ENCODE measurements at regions not wholly inside any gene's neighbourhood (a gene's known extent, or its start where the extent isn't known, plus 50 kb on each side); places are given as distances from the start of the nearest gene placed in this dataset.

- H3K4me1 ChIP-seq (ENCODE audit: control insufficient read depth, insufficient read depth, low read length, poor library complexity, severe bottlenecking) = no peaks in the 10 kb centered on the region
- H3K27ac ChIP-seq (ENCODE audit: low read depth, low read length, severe bottlenecking) = no peak overlapping the region
- 88 to 92% methylated on average over 3 to 5 of the region's 6 CpGs for WGBS, 2 experiments (ENCODE audit: insufficient coverage in 2 of 2)
- H3K9me3 ChIP-seq (ENCODE audit: control insufficient read depth, low read length) = peaks cover 6% of the 10 kb centered on the region
- no peak overlapping the region for H3K4me3 ChIP-seq (ENCODE audit: extremely low read depth, insufficient read depth, low read length, poor library complexity, severe bottlenecking)
- H3K36me3 ChIP-seq (ENCODE audit: control insufficient read depth, insufficient read depth, low read length) = no peaks in the 10 kb centered on the region
Measured at GRCh38 chr10:33731322-33731721, 396.9 kb upstream of the NRP1 start.

GRCh38 chr10:33725430-33725829 is 391.0 kb upstream of the NRP1 start:
- H3K27ac ChIP-seq (ENCODE audit: low read depth, low read length, severe bottlenecking) = no peak overlapping the region
- no peaks in the 10 kb centered on the region for H3K4me1 ChIP-seq (ENCODE audit: control insufficient read depth, insufficient read depth, low read length, poor library complexity, severe bottlenecking)
- H3K9me3 ChIP-seq (ENCODE audit: control insufficient read depth, low read length) = peaks cover 6% of the 10 kb centered on the region
- H3K4me3 ChIP-seq (ENCODE audit: extremely low read depth, insufficient read depth, low read length, poor library complexity, severe bottlenecking) = no peak overlapping the region
- no peaks in the 10 kb centered on the region for H3K36me3 ChIP-seq (ENCODE audit: control insufficient read depth, insufficient read depth, low read length)
- no CpG with 5 or more reads among the region's 4 CpGs for WGBS, 2 experiments (ENCODE audit: insufficient coverage in 2 of 2)

- Histone ChIP-seq H3K36me3 (ENCODE audit: control insufficient read depth, insufficient read depth, low read length) (no peaks in the 10 kb centered on the region), H3K4me1 (ENCODE audit: control insufficient read depth, insufficient read depth, low read length, poor library complexity, severe bottlenecking) (no peaks in the 10 kb centered on the region), H3K9me3 (ENCODE audit: control insufficient read depth, low read length) (peaks cover 6% of the 10 kb centered on the region), H3K4me3 (ENCODE audit: extremely low read depth, insufficient read depth, low read length, poor library complexity, severe bottlenecking) (no peak overlapping the region), H3K27ac (ENCODE audit: low read depth, low read length, severe bottlenecking) (no peak overlapping the region)
- WGBS, 2 experiments (ENCODE audit: insufficient coverage in 2 of 2) = 87 to 93% methylated on average over 2 of the region's 2 CpGs
Measured at GRCh38 chr10:33723181-33723580, 388.7 kb upstream of the NRP1 start.

- Histone ChIP-seq H3K27ac (ENCODE audit: low read depth, low read length, severe bottlenecking) (no peak overlapping the region), H3K4me3 (ENCODE audit: extremely low read depth, insufficient read depth, low read length, poor library complexity, severe bottlenecking) (no peak overlapping the region), H3K9me3 (ENCODE audit: control insufficient read depth, low read length) (no peaks in the 10 kb centered on the region), H3K4me1 (ENCODE audit: control insufficient read depth, insufficient read depth, low read length, poor library complexity, severe bottlenecking) (no peaks in the 10 kb centered on the region), H3K36me3 (ENCODE audit: control insufficient read depth, insufficient read depth, low read length) (no peaks in the 10 kb centered on the region)
- WGBS, 2 experiments (ENCODE audit: insufficient coverage in 2 of 2) = 80 to 100% methylated on average over 1 of the region's 3 CpGs
Measured at GRCh38 chr10:33722067-33722466, 387.6 kb upstream of the NRP1 start.

GRCh38 chr10:33721509-33721908 is 387.0 kb upstream of the NRP1 start:
- Histone ChIP-seq H3K4me3 (ENCODE audit: extremely low read depth, insufficient read depth, low read length, poor library complexity, severe bottlenecking) (no peak overlapping the region), H3K4me1 (ENCODE audit: control insufficient read depth, insufficient read depth, low read length, poor library complexity, severe bottlenecking) (no peaks in the 10 kb centered on the region), H3K36me3 (ENCODE audit: control insufficient read depth, insufficient read depth, low read length) (no peaks in the 10 kb centered on the region), H3K9me3 (ENCODE audit: control insufficient read depth, low read length) (no peaks in the 10 kb centered on the region), H3K27ac (ENCODE audit: low read depth, low read length, severe bottlenecking) (no peak overlapping the region)
- 88 to 90% methylated on average over 3 to 5 of the region's 7 CpGs for WGBS, 2 experiments (ENCODE audit: insufficient coverage in 2 of 2)

- Histone ChIP-seq H3K4me3 (ENCODE audit: extremely low read depth, insufficient read depth, low read length, poor library complexity, severe bottlenecking) (no peak overlapping the region), H3K27ac (ENCODE audit: low read depth, low read length, severe bottlenecking) (no peak overlapping the region), H3K9me3 (ENCODE audit: control insufficient read depth, low read length) (no peaks in the 10 kb centered on the region), H3K36me3 (ENCODE audit: control insufficient read depth, insufficient read depth, low read length) (no peaks in the 10 kb centered on the region), H3K4me1 (ENCODE audit: control insufficient read depth, insufficient read depth, low read length, poor library complexity, severe bottlenecking) (no peaks in the 10 kb centered on the region)
- 67 to 80% methylated on average over 1 of the region's 2 CpGs for WGBS, 2 experiments (ENCODE audit: insufficient coverage in 2 of 2)
Measured at GRCh38 chr10:33720161-33720560, 385.7 kb upstream of the NRP1 start.

- no peaks in the 10 kb centered on the region for H3K4me1 ChIP-seq (ENCODE audit: control insufficient read depth, insufficient read depth, low read length, poor library complexity, severe bottlenecking)
- H3K27ac ChIP-seq (ENCODE audit: low read depth, low read length, severe bottlenecking) = no peak overlapping the region
- no peaks in the 10 kb centered on the region for H3K36me3 ChIP-seq (ENCODE audit: control insufficient read depth, insufficient read depth, low read length)
- whole genome bisulfite sequencing, 2 experiments (ENCODE audit: insufficient coverage in 2 of 2) = 96% methylated on average over 7 of the region's 8 CpGs
- no peak overlapping the region for H3K4me3 ChIP-seq (ENCODE audit: extremely low read depth, insufficient read depth, low read length, poor library complexity, severe bottlenecking)
- H3K9me3 ChIP-seq (ENCODE audit: control insufficient read depth, low read length) = no peaks in the 10 kb centered on the region
Measured at GRCh38 chr10:33719005-33719703, 384.7 kb upstream of the NRP1 start.

GRCh38 chr10:33716501-33717267 is 382.2 kb upstream of the NRP1 start:
- no peak overlapping the region for H3K27ac ChIP-seq (ENCODE audit: low read depth, low read length, severe bottlenecking)
- no peaks in the 10 kb centered on the region for H3K36me3 ChIP-seq (ENCODE audit: control insufficient read depth, insufficient read depth, low read length)
- no peak overlapping the region for H3K4me3 ChIP-seq (ENCODE audit: extremely low read depth, insufficient read depth, low read length, poor library complexity, severe bottlenecking)
- H3K9me3 ChIP-seq (ENCODE audit: control insufficient read depth, low read length) = no peaks in the 10 kb centered on the region
- WGBS, 2 experiments (ENCODE audit: insufficient coverage in 2 of 2) = 100% methylated on average over 2 of the region's 2 CpGs; no CpG with 5 or more reads in 1 of the 2 experiments
- H3K4me1 ChIP-seq (ENCODE audit: control insufficient read depth, insufficient read depth, low read length, poor library complexity, severe bottlenecking) = no peaks in the 10 kb centered on the region

GRCh38 chr10:33715303-33715975 is 381.0 kb upstream of the NRP1 start:
- Histone ChIP-seq H3K9me3 (ENCODE audit: control insufficient read depth, low read length) (no peaks in the 10 kb centered on the region), H3K4me1 (ENCODE audit: control insufficient read depth, insufficient read depth, low read length, poor library complexity, severe bottlenecking) (no peaks in the 10 kb centered on the region), H3K27ac (ENCODE audit: low read depth, low read length, severe bottlenecking) (no peak overlapping the region), H3K4me3 (ENCODE audit: extremely low read depth, insufficient read depth, low read length, poor library complexity, severe bottlenecking) (no peak overlapping the region), H3K36me3 (ENCODE audit: control insufficient read depth, insufficient read depth, low read length) (no peaks in the 10 kb centered on the region)
- 88 to 93% methylated on average over 9 to 10 of the region's 16 CpGs for WGBS, 2 experiments (ENCODE audit: insufficient coverage in 2 of 2)

- H3K36me3 ChIP-seq (ENCODE audit: control insufficient read depth, insufficient read depth, low read length) = no peaks in the 10 kb centered on the region
- no peak overlapping the region for H3K27ac ChIP-seq (ENCODE audit: low read depth, low read length, severe bottlenecking)
- 83 to 92% methylated on average over 7 of the region's 7 CpGs for WGBS, 2 experiments (ENCODE audit: insufficient coverage in 2 of 2)
- no peak overlapping the region for H3K4me3 ChIP-seq (ENCODE audit: extremely low read depth, insufficient read depth, low read length, poor library complexity, severe bottlenecking)
- H3K4me1 ChIP-seq (ENCODE audit: control insufficient read depth, insufficient read depth, low read length, poor library complexity, severe bottlenecking) = no peaks in the 10 kb centered on the region
- H3K9me3 ChIP-seq (ENCODE audit: control insufficient read depth, low read length) = no peaks in the 10 kb centered on the region
Measured at GRCh38 chr10:33712825-33713224, 378.4 kb upstream of the NRP1 start.
